ENCODE measurements at regions not wholly inside any gene's neighbourhood (a gene's known extent, or its start where the extent isn't known, plus 50 kb on each side); places are given as distances from the start of the nearest gene placed in this dataset.
"Not testable (repeated sequence)": the region's sequence is repeated elsewhere in the genome, so short reads cannot be mapped to it uniquely, and the experiment has no call there.

- DNase-seq, result no peak
Measured at GRCh38 chr12:131251336-131252101, 297.8 kb downstream of the ADGRD1 start.

- no peak for DNase-seq
Measured at GRCh38 chr12:131253376-131254026, 299.8 kb downstream of the ADGRD1 start.

- no peak for DNase-seq
Measured at GRCh38 chr12:131254374-131254773, 300.7 kb downstream of the ADGRD1 start.

- no peak for DNase-seq
Measured at GRCh38 chr12:131258398-131258797, 304.7 kb downstream of the ADGRD1 start.

GRCh38 chr12:131260251-131260905 is 306.7 kb downstream of the ADGRD1 start:
- DNase-seq, result no peak

- no peak for DNase-seq
Measured at GRCh38 chr12:131260954-131261353, 307.2 kb downstream of the ADGRD1 start.

GRCh38 chr12:131261906-131262305 is 308.2 kb downstream of the ADGRD1 start:
- DNase-seq, result no peak

GRCh38 chr12:131263626-131264025 is 309.9 kb downstream of the ADGRD1 start:
- no peak for DNase-seq

GRCh38 chr12:131264635-131265034 is 310.9 kb downstream of the ADGRD1 start:
- DNase-seq, result no peak

GRCh38 chr12:131266591-131267467 is 313.1 kb downstream of the ADGRD1 start:
- DNase-seq, result no peak

- DNase-seq, result no peak
Measured at GRCh38 chr12:131267576-131267975, 313.9 kb downstream of the ADGRD1 start.

GRCh38 chr12:131268123-131268522 is 314.4 kb downstream of the ADGRD1 start:
- not testable (repeated sequence) for DNase-seq

- not testable (repeated sequence) for DNase-seq
Measured at GRCh38 chr12:131268571-131268970, 314.9 kb downstream of the ADGRD1 start.

GRCh38 chr12:131269551-131269950 is 315.8 kb downstream of the ADGRD1 start:
- DNase-seq, result no peak

- DNase-seq, result not testable (repeated sequence)
Measured at GRCh38 chr12:131269977-131270376, 316.3 kb downstream of the ADGRD1 start.

- DNase-seq, result no peak
Measured at GRCh38 chr12:131271724-131272123, 318.0 kb downstream of the ADGRD1 start.

GRCh38 chr12:131272283-131272814 is 318.6 kb downstream of the ADGRD1 start:
- DNase-seq, result not testable (repeated sequence)

- no peak for DNase-seq
Measured at GRCh38 chr12:131273291-131273845, 319.7 kb downstream of the ADGRD1 start.

GRCh38 chr12:131274061-131274460 is 320.4 kb downstream of the ADGRD1 start:
- DNase-seq, result no peak

GRCh38 chr12:131274906-131275305 is 321.2 kb downstream of the ADGRD1 start:
- DNase-seq, result no peak

GRCh38 chr12:131275824-131276223 is 322.1 kb downstream of the ADGRD1 start:
- DNase-seq, result no peak

GRCh38 chr12:131276501-131277185 is 322.9 kb downstream of the ADGRD1 start:
- DNase-seq, result no peak

Data from CD4-positive, alpha-beta T cell treated with Interleukin-21 for 1 hour (primary cell).